Upper lobe of left lung (tissue), 4 donors: ENCODE measurements at regions not wholly inside any gene's neighbourhood (a gene's known extent, or its start where the extent isn't known, plus 50 kb on each side); places are given as distances from the start of the nearest gene placed in this dataset.

Source experiments
- EP300 ChIP-seq, 4 donors: sonication (generic); formaldehyde crosslinking; IDR thresholded peaks; one replicate each; pipeline ENCODE4 v1.5.1; 2017; ENCODE audit warnings: antibody characterized with exemption in 4 of 4, control low read depth in 2 of 4
- POLR2A ChIP-seq, 4 donors: fragments of 450-650 bp; IDR thresholded peaks; one replicate each; pipeline ENCODE4 v1.5.1; 2016 to 2017; ENCODE audit warnings: antibody characterized with exemption in 4 of 4, mild to moderate bottlenecking in 2 of 4
- POLR2AphosphoS5 ChIP-seq, 2 donors: sonication (generic); formaldehyde crosslinking; IDR thresholded peaks; one replicate each; pipeline ENCODE4 v1.5.1; 2017; ENCODE audit warnings: antibody characterized with exemption in 2 of 2
- TF ChIP-seq, protein P1 (sequence below), 6 experiments: fragments of 450-650 bp in 4 of 6; fragments of 200-600 bp in 2 of 6; sonication (generic) in 2 of 6; IDR thresholded peaks; one replicate each; pipeline ENCODE4 v1.5.1; 2016 to 2019; ENCODE audit warnings: antibody characterized with exemption in 6 of 6

DNA sequence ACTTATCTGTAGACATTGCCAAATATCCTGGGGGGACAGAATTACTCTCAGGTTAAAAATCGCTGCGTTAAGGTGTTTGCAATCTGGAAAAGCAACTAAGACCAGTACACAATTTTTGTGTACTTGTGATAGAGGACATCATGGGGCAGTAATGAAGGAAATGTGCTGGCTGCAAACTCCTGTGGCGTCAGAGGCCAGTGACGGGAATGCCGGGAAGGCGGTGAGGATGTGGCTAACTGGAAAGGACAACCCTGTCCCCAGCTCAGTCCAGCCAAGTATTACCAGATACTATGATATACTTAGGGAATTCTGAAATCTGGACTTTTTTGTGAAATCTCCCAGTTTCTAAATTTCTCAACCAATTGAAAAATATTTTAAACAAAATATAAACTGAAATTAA is 103.1 kb upstream of the NANOS1 start:
- TF ChIP-seq, protein P1, sequence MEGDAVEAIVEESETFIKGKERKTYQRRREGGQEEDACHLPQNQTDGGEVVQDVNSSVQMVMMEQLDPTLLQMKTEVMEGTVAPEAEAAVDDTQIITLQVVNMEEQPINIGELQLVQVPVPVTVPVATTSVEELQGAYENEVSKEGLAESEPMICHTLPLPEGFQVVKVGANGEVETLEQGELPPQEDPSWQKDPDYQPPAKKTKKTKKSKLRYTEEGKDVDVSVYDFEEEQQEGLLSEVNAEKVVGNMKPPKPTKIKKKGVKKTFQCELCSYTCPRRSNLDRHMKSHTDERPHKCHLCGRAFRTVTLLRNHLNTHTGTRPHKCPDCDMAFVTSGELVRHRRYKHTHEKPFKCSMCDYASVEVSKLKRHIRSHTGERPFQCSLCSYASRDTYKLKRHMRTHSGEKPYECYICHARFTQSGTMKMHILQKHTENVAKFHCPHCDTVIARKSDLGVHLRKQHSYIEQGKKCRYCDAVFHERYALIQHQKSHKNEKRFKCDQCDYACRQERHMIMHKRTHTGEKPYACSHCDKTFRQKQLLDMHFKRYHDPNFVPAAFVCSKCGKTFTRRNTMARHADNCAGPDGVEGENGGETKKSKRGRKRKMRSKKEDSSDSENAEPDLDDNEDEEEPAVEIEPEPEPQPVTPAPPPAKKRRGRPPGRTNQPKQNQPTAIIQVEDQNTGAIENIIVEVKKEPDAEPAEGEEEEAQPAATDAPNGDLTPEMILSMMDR (IDR thresholded peaks at IDR 0.05): no peak
- TF ChIP-seq POLR2AphosphoS5 (IDR thresholded peaks at IDR 0.05) (no peak), POLR2A (IDR thresholded peaks at IDR 0.05) (no peak), EP300 (IDR thresholded peaks at IDR 0.05) (no peak)
